ENCODE measurements at regions not wholly inside any gene's neighbourhood (a gene's known extent, or its start where the extent isn't known, plus 50 kb on each side); places are given as distances from the start of the nearest gene placed in this dataset.

DNA sequence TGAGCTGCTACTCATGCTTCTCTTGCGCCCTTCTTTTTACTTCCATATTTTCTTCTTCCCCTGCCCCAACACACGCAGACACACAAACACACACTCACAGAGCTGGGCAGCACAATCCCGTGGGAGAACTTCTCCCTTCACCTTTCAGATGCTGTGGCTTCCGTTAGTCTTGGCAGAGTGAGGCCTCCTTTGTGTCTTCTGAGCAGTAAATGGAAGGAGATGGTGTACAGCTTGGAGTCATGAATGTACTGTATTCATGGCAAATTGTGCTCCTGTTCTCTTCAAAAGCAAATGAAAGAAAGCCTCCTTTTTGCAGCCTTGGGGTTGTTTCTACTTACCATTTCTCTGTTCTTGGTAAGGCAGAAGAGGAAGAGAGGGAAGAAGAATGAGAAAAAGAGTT, 456.6 kb upstream of the TLE4 start:
- H4K20me1 ChIP-seq (replicated peaks; ENCODE audit: control insufficient read depth, extremely low read depth, insufficient read depth, low read length), result no peaks in the 10 kb centered on the region
- intact Hi-C loops (cut with micrococcal nuclease) (no loop called here), dilution Hi-C loops (cut with MboI; ENCODE audit: extremely low pct_ligation_motif_present, low sequenced_read_pairs) (no loop called here)
- H3K9me1 ChIP-seq (replicated peaks; ENCODE audit: control insufficient read depth, extremely low read depth, insufficient read depth, low read length), result no peaks in the 10 kb centered on the region
- H3K4me2 ChIP-seq (ENCODE audit: insufficient read depth, low read length), result no peak overlapping the region
- no peaks in the 10 kb centered on the region for H3K4me1 ChIP-seq (ENCODE audit: control insufficient read depth, extremely low read depth, insufficient read depth, low read length)
- ChIA-PET CTCF (no interaction called here), POLR2A (no interaction called here)
- no peaks in the 10 kb centered on the region for H3K79me2 ChIP-seq (ENCODE audit: control insufficient read depth, insufficient read depth, low read length)
- H3K36me3 ChIP-seq (ENCODE audit: control insufficient read depth in 2 of 2, extremely low read depth in 1 of 2, insufficient read depth in 2 of 2, low read length in 2 of 2), result no peaks in the 10 kb centered on the region
- no peak overlapping the region for H3K27ac ChIP-seq (ENCODE audit: insufficient read depth, low read depth, low read length)
- H3K4me3 ChIP-seq (replicated peaks in 1 of 3; ENCODE audit: insufficient read depth in 1 of 3, low read depth in 1 of 3, low read length in 3 of 3), result no peak overlapping the region
- TF ChIP-seq, protein P1, sequence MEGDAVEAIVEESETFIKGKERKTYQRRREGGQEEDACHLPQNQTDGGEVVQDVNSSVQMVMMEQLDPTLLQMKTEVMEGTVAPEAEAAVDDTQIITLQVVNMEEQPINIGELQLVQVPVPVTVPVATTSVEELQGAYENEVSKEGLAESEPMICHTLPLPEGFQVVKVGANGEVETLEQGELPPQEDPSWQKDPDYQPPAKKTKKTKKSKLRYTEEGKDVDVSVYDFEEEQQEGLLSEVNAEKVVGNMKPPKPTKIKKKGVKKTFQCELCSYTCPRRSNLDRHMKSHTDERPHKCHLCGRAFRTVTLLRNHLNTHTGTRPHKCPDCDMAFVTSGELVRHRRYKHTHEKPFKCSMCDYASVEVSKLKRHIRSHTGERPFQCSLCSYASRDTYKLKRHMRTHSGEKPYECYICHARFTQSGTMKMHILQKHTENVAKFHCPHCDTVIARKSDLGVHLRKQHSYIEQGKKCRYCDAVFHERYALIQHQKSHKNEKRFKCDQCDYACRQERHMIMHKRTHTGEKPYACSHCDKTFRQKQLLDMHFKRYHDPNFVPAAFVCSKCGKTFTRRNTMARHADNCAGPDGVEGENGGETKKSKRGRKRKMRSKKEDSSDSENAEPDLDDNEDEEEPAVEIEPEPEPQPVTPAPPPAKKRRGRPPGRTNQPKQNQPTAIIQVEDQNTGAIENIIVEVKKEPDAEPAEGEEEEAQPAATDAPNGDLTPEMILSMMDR (IDR thresholded peaks at IDR 0.05; ENCODE audit: extremely low read depth in 1 of 2, insufficient read depth in 1 of 2, low read depth in 1 of 2, low read length in 2 of 2), result no peak
- no peak for TF ChIP-seq GATA2 (IDR thresholded peaks at IDR 0.05; ENCODE audit: insufficient read depth, insufficient read length, low read depth, low read length)
- TF ChIP-seq MYC (IDR thresholded peaks at IDR 0.05; ENCODE audit: low read depth, low read length), result no peak
- TF ChIP-seq, protein P2, sequence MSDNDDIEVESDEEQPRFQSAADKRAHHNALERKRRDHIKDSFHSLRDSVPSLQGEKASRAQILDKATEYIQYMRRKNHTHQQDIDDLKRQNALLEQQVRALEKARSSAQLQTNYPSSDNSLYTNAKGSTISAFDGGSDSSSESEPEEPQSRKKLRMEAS (IDR thresholded peaks at IDR 0.05; ENCODE audit: insufficient read depth, insufficient read length), result no peak
- TF ChIP-seq POLR2A (IDR thresholded peaks at IDR 0.05; ENCODE audit: low read depth, low read length), result no peak
- no peak for TF ChIP-seq JUN (IDR thresholded peaks at IDR 0.05; ENCODE audit: borderline replicate concordance, insufficient read depth, insufficient read length, low read depth)
- TF ChIP-seq POLR2AphosphoS5 (IDR thresholded peaks at IDR 0.05; ENCODE audit: insufficient read depth, low read depth, low read length), result no peak
- TF ChIP-seq EZH2 (IDR thresholded peaks at IDR 0.05; ENCODE audit: borderline replicate concordance, low read depth, low read length, severe bottlenecking), result no peak
- TF ChIP-seq FOS (IDR thresholded peaks at IDR 0.05; ENCODE audit: borderline replicate concordance, insufficient read depth, low read length), result no peak
- H3K27me3 ChIP-seq (ENCODE audit: control insufficient read depth in 2 of 2, insufficient read depth in 2 of 2, low read length in 2 of 2), result no peaks in the 10 kb centered on the region
- BruUV-seq (replicated peaks), result no TSS peak
- no peak overlapping the region for H3K9ac ChIP-seq (replicated peaks; ENCODE audit: extremely low read depth, insufficient read depth, low read length)
- H2AFZ ChIP-seq (ENCODE audit: low read depth, low read length), result no peak overlapping the region
- DNase-seq (ENCODE audit: low read depth, low spot score) (no peak), FAIRE-seq (no peak)
- H3K9me3 ChIP-seq (replicated peaks; ENCODE audit: control insufficient read depth, insufficient read depth, low read length), result no peaks in the 10 kb centered on the region
